Uterus (tissue), 3 donors: ENCODE measurements at regions not wholly inside any gene's neighbourhood (a gene's known extent, or its start where the extent isn't known, plus 50 kb on each side); places are given as distances from the start of the nearest gene placed in this dataset.

ENCODE experiments used
- DNase-seq, 2 donors: peaks; one replicate each; pipeline ENCODE4 v3.0.0-alpha.2; 2019 to 2020
- H3K27ac ChIP-seq, 2 donors: fragments of 200-600 bp; sonication (generic); 1 replicate in 1 of 2; 2 replicates in 1 of 2; pipeline ENCODE4 v1.5.1; 2016 to 2018
- H3K27me3 ChIP-seq, 2 donors: fragments of 200-600 bp; sonication (generic); one replicate each; pipeline ENCODE4 v1.5.1; 2018 to 2019; ENCODE audit warnings: control low read depth in 1 of 2
- H3K36me3 ChIP-seq, 2 donors: fragments of 200-600 bp; sonication (generic); one replicate each; pipeline ENCODE4 v1.5.1; 2019; ENCODE audit warnings: control low read depth in 1 of 2
- H3K4me1 ChIP-seq, 2 donors: fragments of 200-600 bp; sonication (generic); one replicate each; pipeline ENCODE4 v1.5.1; 2018 to 2019; ENCODE audit warnings: control low read depth in 1 of 2
- H3K4me3 ChIP-seq, 2 donors: fragments of 200-600 bp; sonication (generic); 1 replicate in 1 of 2; 2 replicates in 1 of 2; pipeline ENCODE4 v1.5.1; 2018 to 2019; ENCODE audit warnings: mild to moderate bottlenecking in 1 of 2
- H3K9me3 ChIP-seq, 2 donors: fragments of 200-600 bp; sonication (generic); one replicate each; pipeline ENCODE4 v1.5.1; 2019; ENCODE audit warnings: control low read depth in 1 of 2
- CTCF ChIP-seq, 4 experiments: fragments of 200-600 bp in 2 of 4; fragments of 450-650 bp in 2 of 4; sonication (generic) in 2 of 4; IDR thresholded peaks; one replicate each; pipeline ENCODE4 v1.5.1; 2016 to 2019; ENCODE audit warnings: antibody characterized with exemption in 4 of 4, mild to moderate bottlenecking in 2 of 4, moderate library complexity in 1 of 4
- POLR2A ChIP-seq, 2 donors: fragments of 450-650 bp; IDR thresholded peaks; one replicate each; pipeline ENCODE4 v1.6.1; 2016; ENCODE audit warnings: antibody characterized with exemption in 2 of 2, mild to moderate bottlenecking in 1 of 2, moderate library complexity in 1 of 2
- intact Hi-C: fragments of 100-400 bp; cut with DNase I; formaldehyde crosslinking; loops from one replicate; pipeline ENCODE4 v1.15.1; 2023; ENCODE audit warnings: low total_unique reads
- donor health status: DM: yes; HTN: yes; CAD: no.

GRCh38 chr4:38535717-38536116, 128.3 kb upstream of the KLF3 start:
- no peaks in the 10 kb centered on the region for H3K36me3 ChIP-seq
- intact Hi-C loops, result no loop called here
- no peaks in the 10 kb centered on the region for H3K27me3 ChIP-seq
- no peak overlapping the region for H3K27ac ChIP-seq
- DNase-seq, result no peak
- no peak for TF ChIP-seq POLR2A (IDR thresholded peaks at IDR 0.05)
- no peak for TF ChIP-seq CTCF (IDR thresholded peaks at IDR 0.05)
- H3K4me3 ChIP-seq, result no peak overlapping the region
- H3K4me1 ChIP-seq, result no peaks in the 10 kb centered on the region
- H3K9me3 ChIP-seq, result no peaks in the 10 kb centered on the region

GRCh38 chr4:38536716-38537115, 127.3 kb upstream of the KLF3 start:
- Histone ChIP-seq H3K4me3 (no peak overlapping the region), H3K9me3 (no peaks in the 10 kb centered on the region), H3K36me3 (no peaks in the 10 kb centered on the region), H3K4me1 (no peaks in the 10 kb centered on the region), H3K27ac (no peak overlapping the region), H3K27me3 (no peaks in the 10 kb centered on the region)
- DNase-seq, result no peak
- TF ChIP-seq POLR2A (IDR thresholded peaks at IDR 0.05) (no peak), CTCF (IDR thresholded peaks at IDR 0.05) (no peak)
- intact Hi-C loops, result no loop called here

GRCh38 chr4:38537666-38538065, 126.3 kb upstream of the KLF3 start:
- intact Hi-C loops, result no loop called here

GRCh38 chr4:38538517-38538916, 125.5 kb upstream of the KLF3 start:
- H3K9me3 ChIP-seq, result no peaks in the 10 kb centered on the region
- H3K36me3 ChIP-seq, result no peaks in the 10 kb centered on the region
- no peak for DNase-seq
- no peak for TF ChIP-seq CTCF (IDR thresholded peaks at IDR 0.05)
- TF ChIP-seq POLR2A (IDR thresholded peaks at IDR 0.05), result no peak
- H3K27ac ChIP-seq, result no peak overlapping the region
- H3K4me3 ChIP-seq, result no peak overlapping the region
- no peaks in the 10 kb centered on the region for H3K27me3 ChIP-seq
- intact Hi-C loops, result no loop called here
- no peaks in the 10 kb centered on the region for H3K4me1 ChIP-seq

More at GRCh38 chr4:38537666-38538065, 126.3 kb upstream of the KLF3 start:
- no peak for TF ChIP-seq CTCF (IDR thresholded peaks at IDR 0.05)
- no peak for TF ChIP-seq POLR2A (IDR thresholded peaks at IDR 0.05)
- H3K36me3 ChIP-seq, result no peaks in the 10 kb centered on the region
- no peak overlapping the region for H3K27ac ChIP-seq
- no peaks in the 10 kb centered on the region for H3K4me1 ChIP-seq
- no peaks in the 10 kb centered on the region for H3K27me3 ChIP-seq
- H3K4me3 ChIP-seq, result no peak overlapping the region
- DNase-seq, result no peak
- H3K9me3 ChIP-seq, result no peaks in the 10 kb centered on the region

- no peaks in the 10 kb centered on the region for H3K9me3 ChIP-seq
- no peaks in the 10 kb centered on the region for H3K36me3 ChIP-seq
- TF ChIP-seq CTCF (IDR thresholded peaks at IDR 0.05) (no peak), POLR2A (IDR thresholded peaks at IDR 0.05) (no peak)
- intact Hi-C loops, result no loop called here
- no peak for DNase-seq
- no peak overlapping the region for H3K27ac ChIP-seq
- H3K27me3 ChIP-seq, result no peaks in the 10 kb centered on the region
- no peaks in the 10 kb centered on the region for H3K4me1 ChIP-seq
- no peak overlapping the region for H3K4me3 ChIP-seq
Measured at GRCh38 chr4:38539501-38539900, 124.5 kb upstream of the KLF3 start.
